ENCODE measurements at regions not wholly inside any gene's neighbourhood (a gene's known extent, or its start where the extent isn't known, plus 50 kb on each side); places are given as distances from the start of the nearest gene placed in this dataset.

GRCh38 chr2:41949883-41950665 is 97.7 kb upstream of the PKDCC start:
- no peak for ATAC-seq (ENCODE audit: low read depth)
- H3K4me1 Mint-ChIP-seq, result peaks cover 19% of the 10 kb centered on the region
- no peaks in the 10 kb centered on the region for H3K36me3 Mint-ChIP-seq
- no peak overlapping the region for H3K27ac Mint-ChIP-seq
- H3K27me3 Mint-ChIP-seq, result peaks cover 5% of the 10 kb centered on the region
- no peak overlapping the region for H3K4me3 Mint-ChIP-seq
- no peaks in the 10 kb centered on the region for H3K9me3 Mint-ChIP-seq
- DNase-seq (ENCODE audit: low spot score in 2 of 2), result no peak

- no peak overlapping the region for H3K27ac Mint-ChIP-seq
- H3K9me3 Mint-ChIP-seq, result no peaks in the 10 kb centered on the region
- no peak overlapping the region for H3K4me3 Mint-ChIP-seq
- H3K4me1 Mint-ChIP-seq, result peaks cover 24% of the 10 kb centered on the region
- DNase-seq (ENCODE audit: low spot score in 2 of 2), result no peak
- no peaks in the 10 kb centered on the region for H3K36me3 Mint-ChIP-seq
- H3K27me3 Mint-ChIP-seq, result peaks cover 5% of the 10 kb centered on the region
- no peak for ATAC-seq (ENCODE audit: low read depth)
Observed at GRCh38 chr2:41950666-41950960, 97.2 kb upstream of the PKDCC start.

DNA sequence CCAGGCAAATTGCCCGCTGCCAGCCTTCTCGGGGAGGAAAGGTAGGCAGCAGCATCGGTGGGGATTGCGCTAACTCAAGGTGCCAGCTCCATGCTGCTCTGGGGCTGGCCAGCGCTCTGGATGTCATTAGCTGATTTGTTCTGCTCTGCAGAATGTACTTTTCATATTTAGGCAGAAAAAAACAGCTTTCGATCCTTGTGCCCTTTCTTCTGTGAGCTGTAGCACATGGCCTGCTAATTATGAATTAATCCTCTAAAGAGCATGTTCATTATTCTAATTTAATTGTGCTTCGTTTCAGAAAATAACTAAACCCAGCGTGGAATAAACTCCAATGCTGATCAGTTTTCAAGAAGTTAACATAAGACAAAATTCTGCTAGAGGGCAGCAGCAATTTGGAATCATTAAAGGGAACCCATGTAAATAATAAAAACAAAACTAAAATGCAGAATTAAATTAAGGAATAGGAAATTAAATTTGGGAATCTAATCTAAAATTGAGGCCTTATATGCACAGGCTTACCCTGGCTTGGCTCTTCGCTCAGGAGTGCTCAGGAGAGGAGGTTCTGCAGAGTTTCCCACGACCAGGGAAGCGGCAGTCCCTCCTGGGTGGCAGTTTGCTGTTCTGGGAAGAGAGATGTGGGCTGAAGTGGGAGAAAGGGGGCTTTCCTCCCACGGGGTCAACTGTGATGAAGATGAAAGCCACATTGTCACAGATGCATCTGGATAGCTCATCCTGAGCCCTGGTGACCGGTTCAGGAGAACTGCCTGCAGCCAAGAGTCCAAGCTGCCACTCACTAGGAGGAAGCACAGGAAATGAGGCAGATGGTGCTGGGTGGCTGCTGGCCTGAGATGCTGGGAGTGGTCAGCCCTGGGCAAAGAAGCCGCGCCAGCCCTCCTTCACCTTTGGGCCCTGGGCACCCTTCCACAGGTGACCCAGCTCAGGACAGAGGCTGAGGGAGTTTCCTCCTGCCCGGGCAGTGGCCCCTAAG is 93.2 kb upstream of the PKDCC start:
- Mint-ChIP-seq H3K36me3 (no peaks in the 10 kb centered on the region), H3K9me3 (no peaks in the 10 kb centered on the region), H3K4me3 (peak overlapping the region; percentile 27), H3K4me1 (peaks cover 26% of the 10 kb centered on the region), H3K27ac (no peak overlapping the region), H3K27me3 (peaks cover under 1% of the 10 kb centered on the region)
- DNase-seq (ENCODE audit: low spot score in 2 of 2), result no peak
- ATAC-seq (ENCODE audit: low read depth), result no peak

DNA sequence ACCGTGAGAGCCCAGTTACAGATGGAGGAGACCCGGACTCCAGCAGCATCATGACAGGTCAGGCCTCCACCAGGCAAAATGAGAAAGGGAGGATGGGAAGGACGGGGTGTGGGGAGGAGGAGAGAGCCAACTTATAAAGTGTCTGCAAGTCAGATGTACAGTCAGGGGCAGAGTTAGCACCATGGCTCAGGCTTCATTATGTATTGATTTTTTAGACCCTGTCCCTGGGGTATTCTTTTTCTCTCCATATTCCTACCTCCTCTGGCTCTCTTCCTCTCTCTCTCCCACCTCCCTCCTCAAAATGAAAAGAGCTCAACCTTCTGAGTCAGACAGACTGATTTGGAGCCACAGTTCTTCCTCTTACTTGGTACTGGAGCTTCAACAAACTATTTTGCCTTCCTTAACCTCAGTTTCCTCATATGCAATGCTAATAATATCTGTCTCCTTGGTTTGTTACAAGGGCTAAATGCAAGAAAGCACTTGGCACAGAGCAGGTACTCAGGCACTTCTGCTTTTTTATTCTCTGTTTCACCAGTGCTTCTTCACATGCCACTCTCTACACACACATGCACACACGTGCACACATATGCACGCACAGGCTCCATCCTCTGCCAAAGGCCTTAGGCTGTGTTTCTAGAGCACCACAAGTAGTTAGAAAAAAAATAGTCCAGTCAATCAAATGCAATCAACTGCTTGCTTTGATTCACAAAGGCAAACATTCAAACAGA is 92.3 kb upstream of the PKDCC start:
- DNase-seq (ENCODE audit: low spot score in 2 of 2) (peak in 1 of 2 donors; percentile 15), ATAC-seq (ENCODE audit: low read depth) (peak; percentile 85)
- Mint-ChIP-seq H3K36me3 (no peaks in the 10 kb centered on the region), H3K4me1 (peaks cover 26% of the 10 kb centered on the region), H3K9me3 (no peaks in the 10 kb centered on the region), H3K27me3 (peaks cover 2% of the 10 kb centered on the region), H3K4me3 (peak overlapping the region; percentile 27), H3K27ac (peak overlapping the region; percentile 1)

DNA sequence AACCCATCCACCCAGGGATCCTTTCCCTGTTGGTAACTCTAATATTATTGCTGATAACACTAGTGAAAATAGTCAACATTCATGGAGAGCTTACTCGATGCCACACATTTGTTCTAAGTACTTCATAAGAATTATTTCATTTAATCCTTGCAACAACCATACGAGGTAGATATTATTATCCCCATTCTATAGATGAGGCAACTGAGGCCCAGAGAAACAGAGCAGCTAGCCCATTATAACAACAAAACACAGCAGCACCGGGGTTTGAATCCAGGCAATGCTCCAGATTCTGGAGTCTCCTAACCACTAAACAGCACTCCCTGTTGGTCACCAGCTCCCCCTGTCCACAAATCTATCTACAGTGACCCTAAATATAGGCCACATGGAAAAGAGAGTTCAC is 90.4 kb upstream of the PKDCC start:
- peaks cover 2% of the 10 kb centered on the region for H3K27me3 Mint-ChIP-seq
- no peaks in the 10 kb centered on the region for H3K9me3 Mint-ChIP-seq
- no peak for DNase-seq (ENCODE audit: low spot score in 2 of 2)
- H3K36me3 Mint-ChIP-seq, result no peaks in the 10 kb centered on the region
- H3K27ac Mint-ChIP-seq, result no peak overlapping the region
- ATAC-seq (ENCODE audit: low read depth), result no peak
- H3K4me1 Mint-ChIP-seq, result peaks cover 26% of the 10 kb centered on the region
- no peak overlapping the region for H3K4me3 Mint-ChIP-seq

DNA sequence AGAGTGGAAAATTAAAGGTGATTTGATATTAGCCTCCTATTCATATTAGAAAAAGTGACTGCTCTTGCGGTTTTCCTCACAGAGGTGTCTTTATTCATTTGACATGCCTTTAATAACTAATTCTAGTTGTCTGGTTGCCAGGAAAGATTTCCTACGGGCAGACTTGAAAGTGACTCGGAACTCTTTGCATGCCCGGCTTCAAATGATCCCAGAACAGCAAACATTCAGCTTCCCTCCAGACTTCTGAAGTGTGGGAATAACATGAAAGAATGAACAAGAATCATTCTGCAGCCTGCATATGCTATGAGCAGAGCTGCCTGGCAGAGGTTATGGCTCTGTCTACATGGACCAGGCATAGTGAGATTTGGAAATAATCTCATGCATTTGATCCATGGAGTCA is 89.6 kb upstream of the PKDCC start:
- Mint-ChIP-seq H3K4me1 (peaks cover 20% of the 10 kb centered on the region), H3K27me3 (peaks cover 3% of the 10 kb centered on the region), H3K9me3 (no peaks in the 10 kb centered on the region), H3K36me3 (no peaks in the 10 kb centered on the region), H3K27ac (no peak overlapping the region), H3K4me3 (no peak overlapping the region)
- no peak for ATAC-seq (ENCODE audit: low read depth)
- DNase-seq (ENCODE audit: low spot score in 2 of 2), result no peak

- Mint-ChIP-seq H3K9me3 (no peaks in the 10 kb centered on the region), H3K4me1 (peaks cover 16% of the 10 kb centered on the region), H3K4me3 (no peak overlapping the region), H3K36me3 (no peaks in the 10 kb centered on the region), H3K27ac (no peak overlapping the region), H3K27me3 (peaks cover 3% of the 10 kb centered on the region)
- ATAC-seq (ENCODE audit: low read depth) (no peak), DNase-seq (ENCODE audit: low spot score in 2 of 2) (no peak)
Observed at GRCh38 chr2:41958775-41959174, 89.0 kb upstream of the PKDCC start.

GRCh38 chr2:41959760-41960159 is 88.1 kb upstream of the PKDCC start:
- Mint-ChIP-seq H3K36me3 (no peaks in the 10 kb centered on the region), H3K27ac (no peak overlapping the region), H3K4me3 (no peak overlapping the region), H3K27me3 (peaks cover 3% of the 10 kb centered on the region), H3K9me3 (no peaks in the 10 kb centered on the region), H3K4me1 (peaks cover 10% of the 10 kb centered on the region)
- DNase-seq (ENCODE audit: low spot score in 2 of 2), result no peak
- ATAC-seq (ENCODE audit: low read depth), result no peak

DNA sequence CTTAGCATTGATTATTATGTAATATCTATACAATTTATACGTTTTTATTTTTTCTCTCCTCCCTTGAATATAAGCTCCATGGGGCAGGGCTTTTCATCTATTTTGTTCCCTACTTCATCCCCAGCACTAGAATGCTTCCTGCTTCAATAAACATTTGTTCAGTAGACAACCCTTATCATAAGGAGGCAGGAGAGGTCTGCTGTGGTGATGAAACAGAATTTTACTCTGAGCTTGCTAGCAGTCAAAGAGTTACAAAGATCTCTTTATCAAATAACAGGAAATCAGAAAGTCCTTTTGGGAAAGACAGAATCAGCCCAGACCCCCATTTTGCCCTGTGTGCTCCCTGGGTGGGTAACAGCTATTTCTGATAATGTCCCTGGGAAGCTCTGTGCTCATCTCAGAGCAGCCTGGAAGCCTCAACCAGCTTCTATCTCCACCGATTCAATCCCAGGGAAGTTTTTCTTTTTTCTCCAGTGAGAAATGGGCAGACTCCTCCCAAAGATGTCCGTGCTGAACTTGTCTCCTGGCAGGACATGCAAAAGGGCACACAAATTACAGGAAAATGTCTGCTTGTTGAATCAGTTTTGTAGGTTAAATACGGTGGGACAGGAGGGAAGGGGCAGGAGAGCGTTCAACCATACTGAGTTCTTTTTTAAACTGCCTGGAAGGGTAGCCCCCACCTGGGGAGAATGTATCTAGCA is 84.7 kb upstream of the PKDCC start:
- DNase-seq (ENCODE audit: low spot score in 2 of 2) (no peak), ATAC-seq (ENCODE audit: low read depth) (no peak)
- no peaks in the 10 kb centered on the region for H3K36me3 Mint-ChIP-seq
- H3K27me3 Mint-ChIP-seq, result peaks cover 10% of the 10 kb centered on the region
- no peak overlapping the region for H3K4me3 Mint-ChIP-seq
- H3K9me3 Mint-ChIP-seq, result no peaks in the 10 kb centered on the region
- H3K4me1 Mint-ChIP-seq, result no peaks in the 10 kb centered on the region
- H3K27ac Mint-ChIP-seq, result no peak overlapping the region

- H3K27ac Mint-ChIP-seq, result no peak overlapping the region
- H3K27me3 Mint-ChIP-seq, result peaks cover 11% of the 10 kb centered on the region
- H3K4me1 Mint-ChIP-seq, result no peaks in the 10 kb centered on the region
- H3K36me3 Mint-ChIP-seq, result no peaks in the 10 kb centered on the region
- no peak for ATAC-seq (ENCODE audit: low read depth)
- no peak for DNase-seq (ENCODE audit: low spot score in 2 of 2)
- no peak overlapping the region for H3K4me3 Mint-ChIP-seq
- no peaks in the 10 kb centered on the region for H3K9me3 Mint-ChIP-seq
Observed at GRCh38 chr2:41963661-41964525, 83.9 kb upstream of the PKDCC start.

- H3K36me3 Mint-ChIP-seq, result no peaks in the 10 kb centered on the region
- H3K4me1 Mint-ChIP-seq, result no peaks in the 10 kb centered on the region
- DNase-seq (ENCODE audit: low spot score in 2 of 2) (no peak), ATAC-seq (ENCODE audit: low read depth) (no peak)
- H3K9me3 Mint-ChIP-seq, result no peaks in the 10 kb centered on the region
- H3K27me3 Mint-ChIP-seq, result peaks cover 12% of the 10 kb centered on the region
- H3K27ac Mint-ChIP-seq, result no peak overlapping the region
- no peak overlapping the region for H3K4me3 Mint-ChIP-seq
Observed at GRCh38 chr2:41965173-41965908, 82.5 kb upstream of the PKDCC start.

DNA sequence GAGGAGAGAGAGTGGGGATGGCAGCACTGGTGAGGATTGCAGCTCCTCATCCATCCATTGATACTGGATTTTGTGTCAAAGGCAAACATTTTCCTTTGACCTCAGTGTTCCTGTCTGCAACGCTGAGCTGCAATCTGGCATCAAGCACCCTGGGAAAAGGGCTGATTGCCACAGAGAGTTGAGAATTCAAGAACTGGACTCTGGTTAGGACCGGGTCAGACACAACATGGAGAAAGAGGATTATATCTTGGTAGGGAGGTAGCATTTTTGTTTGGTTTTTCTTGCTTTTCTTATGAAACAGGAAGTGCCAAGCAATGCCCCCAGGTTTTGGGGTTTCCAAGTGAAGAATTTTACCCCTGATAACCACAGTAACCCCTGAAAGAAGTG is 81.9 kb upstream of the PKDCC start:
- Mint-ChIP-seq H3K27me3 (peaks cover 15% of the 10 kb centered on the region), H3K4me1 (no peaks in the 10 kb centered on the region), H3K4me3 (no peak overlapping the region), H3K27ac (no peak overlapping the region), H3K9me3 (no peaks in the 10 kb centered on the region), H3K36me3 (no peaks in the 10 kb centered on the region)
- DNase-seq (ENCODE audit: low spot score in 2 of 2) (no peak), ATAC-seq (ENCODE audit: low read depth) (no peak)

Measured in memory B cell (primary cell).